ENCODE measurements at regions not wholly inside any gene's neighbourhood (a gene's known extent, or its start where the extent isn't known, plus 50 kb on each side); places are given as distances from the start of the nearest gene placed in this dataset.

DNA sequence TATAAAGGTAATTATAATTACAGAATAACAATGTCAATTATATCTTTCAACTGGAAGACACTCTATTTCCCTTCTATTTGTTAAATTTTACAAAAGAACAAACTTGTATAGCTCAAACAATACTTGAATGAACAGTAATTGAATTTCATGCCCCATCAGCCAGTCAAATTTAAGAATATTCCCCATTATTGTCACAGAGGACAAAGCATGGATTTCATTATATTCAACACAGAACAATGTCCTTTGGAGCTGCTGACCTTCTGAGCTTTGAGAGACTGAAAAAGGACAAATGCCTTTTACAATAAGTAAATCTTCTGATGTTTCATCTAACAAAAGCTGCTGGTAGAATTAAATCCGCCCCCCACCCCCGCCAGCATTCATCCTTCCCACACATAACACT, 187.5 kb upstream of the MC4R start:
- TF ChIP-seq POLR2AphosphoS5 (IDR thresholded peaks at IDR 0.05; ENCODE audit: low read depth, low read length) (no peak), POLR2A (IDR thresholded peaks at IDR 0.05; ENCODE audit: low read depth, low read length) (no peak), TAF1 (IDR thresholded peaks at IDR 0.05; ENCODE audit: borderline replicate concordance, low read depth, low read length) (no peak)
